Activated T-helper 2 cell treated with anti-CD3 and anti-CD28 coated beads, Interferon-gamma antibody, Interleukin-2, Interleukin-4, amounts not matched to agents 10 μg/mL and 5 μg/mL and 100 μg/mL, durations not matched to agents 14 hours and 24 hours and 36 hours (primary cell): ENCODE measurements at regions not wholly inside any gene's neighbourhood (a gene's known extent, or its start where the extent isn't known, plus 50 kb on each side); places are given as distances from the start of the nearest gene placed in this dataset.
"Not testable (repeated sequence)": the region's sequence is repeated elsewhere in the genome, so short reads cannot be mapped to it uniquely, and the experiment has no call there.

Experiments
- DNase-seq: peaks from one replicate; pipeline ENCODE4 v3.0.0; 2021; ENCODE audit warnings: low spot score
- H3K27ac Mint-ChIP-seq: one replicate; pipeline ENCODE4 v1.8.0; 2021; ENCODE audit warnings: mixed read lengths
- H3K27me3 Mint-ChIP-seq: one replicate; pipeline ENCODE4 v1.8.0; 2021; ENCODE audit warnings: low read depth, mixed read lengths
- H3K36me3 Mint-ChIP-seq: one replicate; pipeline ENCODE4 v1.8.0; 2021; ENCODE audit warnings: low read depth, mixed read lengths
- H3K4me1 Mint-ChIP-seq: one replicate; pipeline ENCODE4 v1.8.0; 2021; ENCODE audit warnings: low read depth, mixed read lengths
- H3K4me3 Mint-ChIP-seq: one replicate; pipeline ENCODE4 v1.8.0; 2021; ENCODE audit warnings: low read depth, mild to moderate bottlenecking, moderate library complexity, mixed read lengths
- H3K9me3 Mint-ChIP-seq: one replicate; pipeline ENCODE4 v1.8.0; 2021; ENCODE audit warnings: mixed read lengths
- intact Hi-C: fragments of 100-400 bp; cut with micrococcal nuclease; formaldehyde crosslinking; loops from one replicate; pipeline ENCODE4 v1.15.1; 2023

GRCh38 chr3:130029531-130030289, 51.9 kb upstream of the ALG1L2 start:
- not testable (repeated sequence) for H3K4me1 Mint-ChIP-seq, H3K36me3 Mint-ChIP-seq, DNase-seq, H3K9me3 Mint-ChIP-seq, H3K4me3 Mint-ChIP-seq, H3K27me3 Mint-ChIP-seq, H3K27ac Mint-ChIP-seq
- intact Hi-C loops: loop anchor here (5.0 kb wide), 2 partner anchors 68 to 818 kb away; no protein-coding TSS in a partner anchor
